A549 (cell line): ENCODE measurements at regions not wholly inside any gene's neighbourhood (a gene's known extent, or its start where the extent isn't known, plus 50 kb on each side); places are given as distances from the start of the nearest gene placed in this dataset.

Source experiments
- BHLHE40 ChIP-seq: IDR thresholded peaks from 2 replicates; pipeline ENCODE4 v1.6.1; 2012; ENCODE audit warnings: low read depth, low read length, inconsistent platforms
- CEBPB ChIP-seq, 2 experiments: fragments of >200 bp in 1 of 2; sonication (Bioruptor Twin) in 1 of 2; formaldehyde crosslinking in 1 of 2; IDR thresholded peaks; 2 replicates each; pipeline ENCODE4 v1.6.1; 2012 to 2016
- HOXB13 ChIP-seq: fragments of 250-450 bp; sonication (Bioruptor Pico); IDR thresholded peaks from 2 replicates; pipeline ENCODE4 v1.5.0; 2020; ENCODE audit warnings: low read depth, mild to moderate bottlenecking, moderate library complexity
- MAZ ChIP-seq: fragments of 150-350 bp; IDR thresholded peaks from 2 replicates; pipeline ENCODE4 v1.6.1; 2014; ENCODE audit warnings: antibody characterized with exemption, low read depth, low read length, borderline replicate concordance
- MYC ChIP-seq: IDR thresholded peaks from 2 replicates; pipeline ENCODE4 v1.6.1; 2012; ENCODE audit warnings: mild to moderate bottlenecking, inconsistent platforms, low read length, improper control_type of control experiment, borderline replicate concordance
- POLR2A ChIP-seq: IDR thresholded peaks from 2 replicates; pipeline ENCODE4 v1.6.1; 2012; ENCODE audit warnings: mild to moderate bottlenecking, low read length
- RAD21 ChIP-seq, 2 experiments: fragments of >200 bp in 1 of 2; sonication (Bioruptor Twin) in 1 of 2; formaldehyde crosslinking in 1 of 2; IDR thresholded peaks in 1 of 2; conservative IDR thresholded peaks in 1 of 2; 2 replicates in 1 of 2; 3 replicates in 1 of 2; pipeline ENCODE4 v1.6.1; 2012 to 2018; ENCODE audit warnings: inconsistent platforms in 1 of 2
- SMC3 ChIP-seq: fragments of >200 bp; sonication (Bioruptor Twin); formaldehyde crosslinking; IDR thresholded peaks from 3 replicates; pipeline ENCODE4 v1.6.1; 2018; ENCODE audit warnings: inconsistent platforms
- USF2 ChIP-seq: fragments of 450-650 bp; IDR thresholded peaks from 2 replicates; pipeline ENCODE4 v1.6.1; 2014; ENCODE audit warnings: antibody characterized with exemption
- ZC3H11A ChIP-seq: fragments of 450-650 bp; IDR thresholded peaks from 2 replicates; pipeline ENCODE4 v1.6.1; 2014; ENCODE audit warnings: antibody characterized with exemption, mild to moderate bottlenecking
- TF ChIP-seq, protein P1 (sequence below): fragments of >200 bp; sonication (Bioruptor Twin); formaldehyde crosslinking; IDR thresholded peaks from 3 replicates; pipeline ENCODE4 v1.5.1; 2016
- TF ChIP-seq, protein P2 (sequence below): IDR thresholded peaks from 2 replicates; pipeline ENCODE4 v1.6.1; 2012
- TF ChIP-seq, protein P3 (sequence below): fragments of 200-600 bp; sonication (generic); IDR thresholded peaks from 2 replicates; pipeline ENCODE4 v1.6.1; 2016; ENCODE audit warnings: antibody characterized with exemption, mild to moderate bottlenecking, moderate library complexity

DNA sequence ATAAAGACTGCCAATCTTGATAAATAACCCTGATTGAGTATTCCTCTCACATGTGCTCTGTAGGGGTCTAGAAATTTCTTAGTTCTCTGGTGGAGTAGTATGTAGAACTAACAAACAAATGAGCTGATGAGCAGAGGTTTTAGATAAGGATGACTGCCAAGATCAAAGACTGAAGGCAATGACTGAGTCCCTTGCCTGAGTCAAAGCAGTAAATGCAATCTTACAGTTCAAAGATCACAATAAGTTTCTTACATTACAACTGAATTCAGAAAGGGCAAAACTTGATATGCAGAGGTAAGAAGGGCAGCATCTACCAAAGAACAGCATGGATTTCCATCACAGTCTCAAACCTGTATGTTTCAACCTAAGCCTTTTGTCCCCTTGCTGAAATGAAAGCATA, 172.2 kb upstream of the POU1F1 start:
- TF ChIP-seq CEBPB (IDR thresholded peaks at IDR 0.05) (no peak), MYC (no peak), ZC3H11A (no peak), USF2 (no peak), BHLHE40 (no peak), MAZ (no peak), SMC3 (no peak), RAD21 (conservative IDR thresholded peaks at IDR 0.05 in 1 of 2, IDR thresholded peaks at IDR 0.05 in 1 of 2) (no peak), HOXB13 (no peak), POLR2A (no peak)
- TF ChIP-seq, protein P1, sequence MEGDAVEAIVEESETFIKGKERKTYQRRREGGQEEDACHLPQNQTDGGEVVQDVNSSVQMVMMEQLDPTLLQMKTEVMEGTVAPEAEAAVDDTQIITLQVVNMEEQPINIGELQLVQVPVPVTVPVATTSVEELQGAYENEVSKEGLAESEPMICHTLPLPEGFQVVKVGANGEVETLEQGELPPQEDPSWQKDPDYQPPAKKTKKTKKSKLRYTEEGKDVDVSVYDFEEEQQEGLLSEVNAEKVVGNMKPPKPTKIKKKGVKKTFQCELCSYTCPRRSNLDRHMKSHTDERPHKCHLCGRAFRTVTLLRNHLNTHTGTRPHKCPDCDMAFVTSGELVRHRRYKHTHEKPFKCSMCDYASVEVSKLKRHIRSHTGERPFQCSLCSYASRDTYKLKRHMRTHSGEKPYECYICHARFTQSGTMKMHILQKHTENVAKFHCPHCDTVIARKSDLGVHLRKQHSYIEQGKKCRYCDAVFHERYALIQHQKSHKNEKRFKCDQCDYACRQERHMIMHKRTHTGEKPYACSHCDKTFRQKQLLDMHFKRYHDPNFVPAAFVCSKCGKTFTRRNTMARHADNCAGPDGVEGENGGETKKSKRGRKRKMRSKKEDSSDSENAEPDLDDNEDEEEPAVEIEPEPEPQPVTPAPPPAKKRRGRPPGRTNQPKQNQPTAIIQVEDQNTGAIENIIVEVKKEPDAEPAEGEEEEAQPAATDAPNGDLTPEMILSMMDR, result no peak
- TF ChIP-seq, protein P2, sequence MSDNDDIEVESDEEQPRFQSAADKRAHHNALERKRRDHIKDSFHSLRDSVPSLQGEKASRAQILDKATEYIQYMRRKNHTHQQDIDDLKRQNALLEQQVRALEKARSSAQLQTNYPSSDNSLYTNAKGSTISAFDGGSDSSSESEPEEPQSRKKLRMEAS, result no peak
- TF ChIP-seq, protein P3, sequence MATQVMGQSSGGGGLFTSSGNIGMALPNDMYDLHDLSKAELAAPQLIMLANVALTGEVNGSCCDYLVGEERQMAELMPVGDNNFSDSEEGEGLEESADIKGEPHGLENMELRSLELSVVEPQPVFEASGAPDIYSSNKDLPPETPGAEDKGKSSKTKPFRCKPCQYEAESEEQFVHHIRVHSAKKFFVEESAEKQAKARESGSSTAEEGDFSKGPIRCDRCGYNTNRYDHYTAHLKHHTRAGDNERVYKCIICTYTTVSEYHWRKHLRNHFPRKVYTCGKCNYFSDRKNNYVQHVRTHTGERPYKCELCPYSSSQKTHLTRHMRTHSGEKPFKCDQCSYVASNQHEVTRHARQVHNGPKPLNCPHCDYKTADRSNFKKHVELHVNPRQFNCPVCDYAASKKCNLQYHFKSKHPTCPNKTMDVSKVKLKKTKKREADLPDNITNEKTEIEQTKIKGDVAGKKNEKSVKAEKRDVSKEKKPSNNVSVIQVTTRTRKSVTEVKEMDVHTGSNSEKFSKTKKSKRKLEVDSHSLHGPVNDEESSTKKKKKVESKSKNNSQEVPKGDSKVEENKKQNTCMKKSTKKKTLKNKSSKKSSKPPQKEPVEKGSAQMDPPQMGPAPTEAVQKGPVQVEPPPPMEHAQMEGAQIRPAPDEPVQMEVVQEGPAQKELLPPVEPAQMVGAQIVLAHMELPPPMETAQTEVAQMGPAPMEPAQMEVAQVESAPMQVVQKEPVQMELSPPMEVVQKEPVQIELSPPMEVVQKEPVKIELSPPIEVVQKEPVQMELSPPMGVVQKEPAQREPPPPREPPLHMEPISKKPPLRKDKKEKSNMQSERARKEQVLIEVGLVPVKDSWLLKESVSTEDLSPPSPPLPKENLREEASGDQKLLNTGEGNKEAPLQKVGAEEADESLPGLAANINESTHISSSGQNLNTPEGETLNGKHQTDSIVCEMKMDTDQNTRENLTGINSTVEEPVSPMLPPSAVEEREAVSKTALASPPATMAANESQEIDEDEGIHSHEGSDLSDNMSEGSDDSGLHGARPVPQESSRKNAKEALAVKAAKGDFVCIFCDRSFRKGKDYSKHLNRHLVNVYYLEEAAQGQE, result no peak
